ENCODE measurements at regions not wholly inside any gene's neighbourhood (a gene's known extent, or its start where the extent isn't known, plus 50 kb on each side); places are given as distances from the start of the nearest gene placed in this dataset.

- Histone ChIP-seq H3K4me1 (ENCODE audit: control insufficient read depth, insufficient read depth, low read length) (no peaks in the 10 kb centered on the region), H3K4me3 (ENCODE audit: low read depth, low read length) (no peak overlapping the region), H3K36me3 (ENCODE audit: control insufficient read depth in 2 of 2, insufficient read depth in 1 of 2, low read length in 2 of 2) (no peaks in the 10 kb centered on the region), H3K27ac (ENCODE audit: extremely low read depth, low read depth, low read length) (no peak overlapping the region), H3K9me3 (ENCODE audit: control insufficient read depth, insufficient read depth, low read depth, low read length) (no peaks in the 10 kb centered on the region)
- no peak for TF ChIP-seq ZSCAN23 (tag by site-specific recombination; IDR thresholded peaks at IDR 0.05)
- TF ChIP-seq ZNF639 (tag by site-specific recombination; IDR thresholded peaks at IDR 0.05), result no peak
- no peak for TF ChIP-seq ZBTB17 (tag by site-specific recombination; IDR thresholded peaks at IDR 0.05)
- TF ChIP-seq ZNF777 (tag by site-specific recombination; IDR thresholded peaks at IDR 0.05; ENCODE audit: borderline replicate concordance), result no peak
- TF ChIP-seq ZNF19 (tag by site-specific recombination; IDR thresholded peaks at IDR 0.05; ENCODE audit: low read depth), result no peak
- TF ChIP-seq ZNF660 (tag by site-specific recombination; IDR thresholded peaks at IDR 0.05), result no peak
- POLR2A ChIA-PET, result no interaction called here
- CTCF ChIA-PET, result interaction anchor here (0.6 to 0.7 kb wide), 2 partner anchors 89 to 330 kb away, joined by 3 to 4 read pairs; no protein-coding TSS in a partner anchor
Measured at GRCh38 chr12:93274937-93275336, 102.8 kb upstream of the NUDT4 start.

GRCh38 chr12:93275589-93275988, 102.1 kb upstream of the NUDT4 start:
- H3K27ac ChIP-seq (ENCODE audit: extremely low read depth, low read depth, low read length), result no peak overlapping the region
- ChIA-PET CTCF (interaction anchor here (0.6 kb wide), 1 partner anchor 90 kb away, joined by 4 read pairs; no protein-coding TSS in a partner anchor), POLR2A (no interaction called here)
- H3K4me1 ChIP-seq (ENCODE audit: control insufficient read depth, insufficient read depth, low read length), result no peaks in the 10 kb centered on the region
- H3K36me3 ChIP-seq (ENCODE audit: control insufficient read depth in 2 of 2, insufficient read depth in 1 of 2, low read length in 2 of 2), result no peaks in the 10 kb centered on the region
- no peaks in the 10 kb centered on the region for H3K9me3 ChIP-seq (ENCODE audit: control insufficient read depth, insufficient read depth, low read depth, low read length)
- H3K4me3 ChIP-seq (ENCODE audit: low read depth, low read length), result no peak overlapping the region
- no peak for TF ChIP-seq GFI1B (tag by site-specific recombination; IDR thresholded peaks at IDR 0.05)
- TF ChIP-seq SP2 (tag by site-specific recombination; IDR thresholded peaks at IDR 0.05), result no peak
- TF ChIP-seq PRDM1 (tag by site-specific recombination; IDR thresholded peaks at IDR 0.05), result no peak
- no peak for TF ChIP-seq ZNF10 (tag by site-specific recombination; IDR thresholded peaks at IDR 0.05)
- TF ChIP-seq HIC1 (tag by site-specific recombination; IDR thresholded peaks at IDR 0.05), result no peak
- TF ChIP-seq ZBTB48 (tag by site-specific recombination; IDR thresholded peaks at IDR 0.05), result no peak
- TF ChIP-seq ZNF350 (tag by site-specific recombination; IDR thresholded peaks at IDR 0.05), result no peak
- no peak for TF ChIP-seq ZNF843 (tag by site-specific recombination; IDR thresholded peaks at IDR 0.05)
- TF ChIP-seq SCRT1 (tag by site-specific recombination; IDR thresholded peaks at IDR 0.05; ENCODE audit: borderline replicate concordance), result no peak
- no peak for TF ChIP-seq ZNF747 (tag by site-specific recombination; IDR thresholded peaks at IDR 0.05)
- no peak for TF ChIP-seq ZNF629 (tag by site-specific recombination; IDR thresholded peaks at IDR 0.05)
- TF ChIP-seq OSR2 (tag by site-specific recombination; IDR thresholded peaks at IDR 0.05), result no peak
- TF ChIP-seq TRIM28 (IDR thresholded peaks at IDR 0.05; ENCODE audit: borderline replicate concordance, low read length), result no peak
- TF ChIP-seq ZNF362 (tag by site-specific recombination; IDR thresholded peaks at IDR 0.05), result no peak
- TF ChIP-seq ZNF514 (tag by site-specific recombination; IDR thresholded peaks at IDR 0.05), result no peak
- TF ChIP-seq ZNF830 (tag by site-specific recombination; IDR thresholded peaks at IDR 0.05; ENCODE audit: low read depth), result no peak
- no peak for TF ChIP-seq ZNF133 (tag by site-specific recombination; IDR thresholded peaks at IDR 0.05)
- no peak for TF ChIP-seq ELK4 (IDR thresholded peaks at IDR 0.05; ENCODE audit: borderline replicate concordance, low read depth, low read length)

Data from HEK293 (cell line).